GM12878 (cell line): ENCODE measurements at regions not wholly inside any gene's neighbourhood (a gene's known extent, or its start where the extent isn't known, plus 50 kb on each side); places are given as distances from the start of the nearest gene placed in this dataset.

Experiments
- ATAC-seq: fragments of 200-7000 bp; cut with Tn5 transposase; 3 replicates; pipeline ENCODE4 v1.9.1; 2020; ENCODE audit warnings: mild to moderate bottlenecking, moderate library complexity
- BruUV-seq: library from RNA; stranded (reverse); fragments of 400-500 nt; replicated peaks from 2 replicates; lab custom pipeline; 2021; lab: Mats Ljungman, UMichigan
- CTCF ChIA-PET: fragments of 300-600 bp; sonication (Branson Sonifier 250); formaldehyde crosslinking; extraction: SDS; loops from one replicate; lab custom pipeline; 2021; ENCODE audit warnings: inconsistent platforms; lab: Yijun Ruan, JAX
- POLR2A ChIA-PET: fragments of 350-600 bp; formaldehyde crosslinking; extraction: SDS; loops from one replicate; lab custom pipeline; 2021; ENCODE audit warnings: inconsistent platforms; lab: Charles Lee
- RAD21 ChIA-PET: fragments of 300-600 bp; sonication (Branson Sonifier 250); formaldehyde crosslinking; loops from one replicate; lab custom pipeline; 2023; ENCODE audit warnings: antibody characterized with exemption; ENCODE audit not compliant: unreplicated experiment; lab: Charles Lee
- SMC1A ChIA-PET: fragments of 300-600 bp; sonication (Branson Sonifier 250); formaldehyde crosslinking; loops from one replicate; lab custom pipeline; 2023; ENCODE audit not compliant: unreplicated experiment, uncharacterized antibody; lab: Charles Lee
- DNase-seq: peaks from one replicate; pipeline ENCODE4 v3.0.0-alpha.2; 2011; ENCODE audit warnings: low read depth, low spot score
- FAIRE-seq: peaks from 3 replicates; lab custom pipeline; 2011; peaks lifted over from hg19 to GRCh38; lab: Jason Lieb, UNC
- H2AFZ ChIP-seq: 2 replicates; pipeline ENCODE4 v1.6.0; 2011; ENCODE audit warnings: low read depth, low read length, control low read depth; ENCODE audit not compliant: control insufficient read depth
- H3K27ac ChIP-seq: 2 replicates; pipeline ENCODE4 v1.5.1; 2011; ENCODE audit warnings: control low read depth; ENCODE audit not compliant: control insufficient read depth, insufficient read depth
- H3K27me3 ChIP-seq, 2 experiments: replicated peaks in 1 of 2; 2 replicates each; pipeline versions ENCODE4 v1.6.0 to v1.6.1; 2011; ENCODE audit warnings: low read length in 1 of 2; ENCODE audit not compliant: control insufficient read depth in 2 of 2, insufficient read depth in 2 of 2
- H3K36me3 ChIP-seq, 2 experiments: 2 replicates each; pipeline ENCODE4 v1.5.1; 2011; ENCODE audit warnings: low read length in 1 of 2; ENCODE audit not compliant: control insufficient read depth in 2 of 2, insufficient read depth in 2 of 2
- H3K4me1 ChIP-seq: 2 replicates; pipeline ENCODE4 v1.6.1; 2011; ENCODE audit warnings: mild to moderate bottlenecking, low read length, moderate library complexity, mixed read lengths; ENCODE audit not compliant: control insufficient read depth, insufficient read depth
- H3K4me2 ChIP-seq: 2 replicates; pipeline ENCODE4 v1.6.0; 2011; ENCODE audit warnings: control low read depth; ENCODE audit not compliant: control insufficient read depth, insufficient read depth
- H3K4me3 ChIP-seq: fragments of 200-600 bp; sonication (generic); 2 replicates; pipeline ENCODE4 v1.5.1; 2016
- H3K79me2 ChIP-seq: 2 replicates; pipeline ENCODE4 v1.6.0; 2011; ENCODE audit warnings: low read length; ENCODE audit not compliant: control insufficient read depth, insufficient read depth
- H3K9ac ChIP-seq: 2 replicates; pipeline ENCODE4 v1.8.0; 2011; ENCODE audit warnings: low read length, control low read depth, mixed read lengths; ENCODE audit not compliant: control insufficient read depth, insufficient read depth
- H3K9me3 ChIP-seq: replicated peaks from 3 replicates; pipeline ENCODE4 v1.5.1; 2011; ENCODE audit warnings: mild to moderate bottlenecking, low read length; ENCODE audit not compliant: control insufficient read depth, insufficient read depth
- H4K20me1 ChIP-seq: 2 replicates; pipeline ENCODE4 v1.6.0; 2011; ENCODE audit not compliant: control insufficient read depth, insufficient read depth
- ESRRA ChIP-seq: IDR thresholded peaks from 2 replicates; pipeline ENCODE4 v1.6.1; 2012; ENCODE audit warnings: mild to moderate bottlenecking, low read length, improper control_type of control experiment
- FOXK2 ChIP-seq: fragments of 450-650 bp; IDR thresholded peaks from 2 replicates; pipeline ENCODE4 v1.6.1; 2017; ENCODE audit warnings: mild to moderate bottlenecking, moderate library complexity
- GABPA ChIP-seq: IDR thresholded peaks from 2 replicates; pipeline ENCODE4 v1.6.1; 2014; ENCODE audit warnings: antibody characterized with exemption, low read depth, mild to moderate bottlenecking, inconsistent platforms
- MYC ChIP-seq: IDR thresholded peaks from 2 replicates; pipeline ENCODE4 v1.6.1; 2011; ENCODE audit warnings: mild to moderate bottlenecking, low read length, moderate library complexity, inconsistent platforms; ENCODE audit not compliant: insufficient read depth, insufficient replicate concordance, insufficient read length, severe bottlenecking
- NFXL1 ChIP-seq: fragments of 450-650 bp; IDR thresholded peaks from 2 replicates; pipeline ENCODE4 v1.6.1; 2017; ENCODE audit warnings: antibody characterized with exemption, mild to moderate bottlenecking, borderline replicate concordance
- PAX5 ChIP-seq: IDR thresholded peaks from 2 replicates; pipeline ENCODE4 v1.6.1; 2011; ENCODE audit warnings: low read depth, low read length, borderline replicate concordance
- POLR2AphosphoS5 ChIP-seq: IDR thresholded peaks from 2 replicates; pipeline ENCODE4 v1.6.1; 2011; ENCODE audit warnings: mild to moderate bottlenecking, low read length, inconsistent platforms
- SMAD5 ChIP-seq: IDR thresholded peaks from 2 replicates; pipeline ENCODE4 v1.6.1; 2016; ENCODE audit warnings: antibody characterized with exemption, low read depth
- SREBF2 ChIP-seq: IDR thresholded peaks from 2 replicates; pipeline ENCODE4 v1.6.1; 2012; ENCODE audit warnings: mild to moderate bottlenecking, low read length
- ZSCAN29 ChIP-seq: fragments of 450-650 bp; IDR thresholded peaks from 2 replicates; pipeline ENCODE4 v1.6.1; 2017; ENCODE audit warnings: mild to moderate bottlenecking, moderate library complexity
- WGBS: methylation state at CpG from one replicate; pipeline ENCODE4 v1.1.6; 2016; ENCODE audit warnings: low lambda C conversion rate; ENCODE audit not compliant: insufficient replicate concordance, insufficient coverage; ENCODE audit errors: missing lambda C conversion rate; 5-methylcytosine and 5-hydroxymethylcytosine counted together
- in situ Hi-C: fragments of 300-500 bp; cut with MboI; formaldehyde crosslinking; loops from 9 replicates; pipeline ENCODE4 v1.14.3; 2018; ENCODE audit warnings: mixed read lengths
- intact Hi-C: fragments of 100-400 bp; cut with micrococcal nuclease; formaldehyde crosslinking; loops from one replicate; pipeline ENCODE4 v1.14.2; 2022; ENCODE audit not compliant: unreplicated experiment

- TF ChIP-seq ZSCAN29 = no peak
- TF ChIP-seq SMAD5 = no peak
- no peak for TF ChIP-seq POLR2AphosphoS5
- no peak for TF ChIP-seq PAX5
- TF ChIP-seq NFXL1 = no peak
Observed at GRCh38 chrX:139172731-139173130, 357.8 kb upstream of the F9 start (continued).

- no peak overlapping the region for H3K4me2 ChIP-seq
Observed at GRCh38 chrX:139170526-139171173, 359.9 kb upstream of the F9 start.

DNA sequence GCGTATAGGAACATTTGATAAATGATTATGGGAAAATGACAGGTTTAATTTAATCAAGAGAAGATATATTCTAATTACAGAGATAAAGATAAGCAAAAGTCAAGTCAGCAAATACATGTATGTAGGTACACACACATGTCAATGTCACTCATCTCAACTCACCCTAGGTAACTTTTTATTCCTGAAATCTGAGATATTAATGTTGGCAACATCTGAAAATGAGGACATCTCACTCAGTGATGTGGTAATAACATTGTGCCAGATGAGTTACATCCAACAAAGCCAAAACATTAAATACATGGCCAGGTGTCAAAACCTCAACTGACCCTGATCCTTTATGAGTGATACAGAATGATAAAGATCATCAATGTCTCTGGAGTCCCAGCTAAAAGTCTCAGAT, 363.3 kb upstream of the F9 start:
- no peak for FAIRE-seq
- Histone ChIP-seq H3K9ac (no peak overlapping the region), H3K4me1 (no peaks in the 10 kb centered on the region), H3K4me3 (no peak overlapping the region), H4K20me1 (no peaks in the 10 kb centered on the region; the same call in 1 of the 2 replicates), H3K9me3 (no peaks in the 10 kb centered on the region), H2AFZ (no peak overlapping the region), H3K27ac (no peak overlapping the region), H3K79me2 (no peaks in the 10 kb centered on the region), H3K4me2 (no peak overlapping the region), H3K36me3 (no peaks in the 10 kb centered on the region), H3K27me3 (no peaks in the 10 kb centered on the region)
- CTCF ChIA-PET = no interaction called here
- in situ Hi-C loops (no loop called here), intact Hi-C loops (no loop called here)
- no peak for TF ChIP-seq FOXK2
- TF ChIP-seq SREBF2 = no peak
- TF ChIP-seq MYC = no peak
- TF ChIP-seq GABPA = no peak
- TF ChIP-seq ESRRA = no peak
- POLR2A ChIA-PET = no interaction called here
- SMC1A ChIA-PET = no interaction called here
- ATAC-seq = no peak
- WGBS = 0% methylated on average over 1 of the region's 1 CpG
- no TSS peak for BruUV-seq
- RAD21 ChIA-PET = no interaction called here
- DNase-seq = no peak

More at GRCh38 chrX:139170526-139171173, 359.9 kb upstream of the F9 start:
- TF ChIP-seq MYC (no peak), POLR2AphosphoS5 (no peak)
- no peaks in the 10 kb centered on the region for H3K36me3 ChIP-seq
- no peak overlapping the region for H3K27ac ChIP-seq
- intact Hi-C loops (no loop called here), in situ Hi-C loops (no loop called here)
- 19% methylated on average over 5 of the region's 5 CpGs for WGBS
- POLR2A ChIA-PET = no interaction called here
- H3K27me3 ChIP-seq = no peaks in the 10 kb centered on the region
- RAD21 ChIA-PET = no interaction called here
- no peaks in the 10 kb centered on the region for H3K79me2 ChIP-seq
- no peak overlapping the region for H3K4me3 ChIP-seq
- CTCF ChIA-PET = interaction anchor here (1.1 kb wide), 1 partner anchor 20 kb away, joined by 3 read pairs; no protein-coding TSS in a partner anchor
- ATAC-seq (no peak), DNase-seq (no peak), FAIRE-seq (no peak)
- no TSS peak for BruUV-seq
- no peak overlapping the region for H3K9ac ChIP-seq
- SMC1A ChIA-PET = no interaction called here
- no peaks in the 10 kb centered on the region for H3K9me3 ChIP-seq
- no peaks in the 10 kb centered on the region; the same call in 1 of the 2 replicates for H4K20me1 ChIP-seq
- H2AFZ ChIP-seq = no peak overlapping the region
- no peaks in the 10 kb centered on the region for H3K4me1 ChIP-seq
